GM10847 (cell line): ENCODE measurements at regions not wholly inside any gene's neighbourhood (a gene's known extent, or its start where the extent isn't known, plus 50 kb on each side); places are given as distances from the start of the nearest gene placed in this dataset.

ENCODE experiments used
- POLR2A ChIP-seq: IDR thresholded peaks from 2 replicates; pipeline ENCODE4 v1.6.1; 2011; ENCODE audit not compliant: insufficient read length; ENCODE audit errors: extremely low read depth

DNA sequence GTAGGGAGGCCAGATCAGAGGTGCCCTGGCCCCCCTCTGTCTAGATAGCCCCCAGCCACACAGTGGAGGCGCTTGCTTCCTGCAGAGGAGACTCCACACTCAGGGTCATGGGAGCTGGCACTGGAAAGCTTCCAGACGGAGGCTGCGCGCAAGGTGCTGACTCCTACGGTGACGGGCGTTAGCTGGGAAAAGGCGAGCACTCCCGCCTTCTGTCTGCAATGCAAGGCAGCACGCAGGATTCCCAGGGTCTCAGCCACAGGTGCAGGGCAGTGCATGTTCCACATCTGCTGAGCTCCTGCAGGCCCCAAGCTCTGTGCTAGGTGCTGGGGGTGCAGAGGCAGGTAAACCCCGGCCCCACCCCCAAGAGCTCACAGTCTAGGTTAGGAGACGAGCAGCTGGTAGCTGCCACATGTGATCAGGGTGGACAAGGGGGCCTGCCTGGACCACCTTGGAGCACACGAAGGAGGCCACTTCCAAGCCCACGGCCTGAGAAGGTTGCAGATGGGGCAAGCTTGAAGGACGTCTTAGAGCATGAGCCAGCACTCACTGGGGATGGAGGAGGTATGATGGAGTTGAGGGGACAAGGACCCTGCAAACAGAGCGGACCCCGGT, 310.9 kb upstream of the DIO3 start:
- TF ChIP-seq POLR2A: no peak

DNA sequence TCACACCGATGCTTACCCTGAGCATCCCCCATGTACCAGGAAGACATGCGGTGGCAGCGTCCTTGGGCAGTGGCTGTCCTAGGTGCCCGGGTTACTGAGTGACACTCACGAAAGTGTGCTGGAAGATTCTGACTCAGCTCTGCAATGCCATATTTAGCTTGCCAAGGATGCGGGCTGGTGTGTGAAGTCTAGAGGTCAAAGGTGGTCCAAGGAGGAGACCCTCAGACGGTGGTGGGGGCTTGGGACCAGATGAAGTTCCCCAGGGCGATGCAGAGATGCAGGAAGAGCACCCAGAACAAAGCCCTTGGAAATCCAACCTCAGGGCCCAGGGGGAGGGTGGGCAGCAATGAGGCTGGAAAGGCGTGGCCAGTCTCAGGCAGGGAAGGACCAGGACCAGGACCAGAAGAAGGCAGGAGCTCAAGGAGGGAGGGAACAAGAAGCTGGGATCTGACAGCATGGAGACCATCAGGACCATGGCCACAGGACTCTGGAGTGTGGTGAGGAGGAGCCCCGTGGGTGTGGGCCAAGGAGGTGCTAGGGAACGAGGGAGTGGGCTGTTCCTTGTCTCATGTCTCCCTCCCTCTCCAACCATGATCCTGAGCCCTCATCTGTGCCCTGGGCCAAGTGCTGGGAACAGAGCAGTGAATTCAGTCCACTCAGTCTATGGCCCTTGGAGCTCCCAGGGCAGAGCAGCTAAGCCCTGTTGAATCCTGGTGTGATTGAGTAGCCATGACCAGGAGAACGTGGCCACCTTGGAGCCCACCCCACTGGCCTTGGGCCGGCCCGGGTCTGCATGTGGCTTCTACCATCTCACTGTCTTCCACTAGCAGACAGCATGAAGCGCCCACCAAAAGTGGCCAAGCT, 310.1 kb upstream of the DIO3 start:
- no peak for TF ChIP-seq POLR2A

DNA sequence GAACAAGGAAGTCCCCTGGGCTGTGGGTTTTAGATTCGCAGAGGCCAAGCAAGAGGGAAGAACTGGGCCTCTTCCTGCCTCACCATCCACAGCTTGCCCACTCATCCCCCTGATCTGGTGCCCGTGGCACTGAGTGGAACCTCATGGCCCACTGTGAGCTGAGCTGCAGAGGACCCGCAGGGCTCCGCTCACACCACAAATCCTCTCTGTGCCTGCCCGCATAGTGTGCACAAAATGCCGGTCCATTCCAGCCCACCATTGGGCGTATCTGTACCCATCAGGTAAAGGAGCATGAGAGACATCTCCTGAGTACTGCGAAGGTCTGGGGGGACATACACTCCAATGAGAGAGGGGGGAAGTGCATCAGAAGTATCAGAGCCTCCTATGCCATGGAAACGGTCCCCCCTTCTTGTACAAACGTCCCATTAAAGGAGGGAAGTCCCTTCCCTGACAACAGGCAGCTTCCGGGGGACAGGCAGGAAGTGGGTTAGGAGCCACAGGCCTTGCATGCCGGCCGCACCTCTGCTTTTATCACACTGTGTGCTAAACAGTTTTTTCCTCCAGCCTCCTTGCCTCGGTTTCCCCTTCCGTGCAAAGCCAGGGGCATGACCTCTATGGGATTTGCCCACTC, 309.4 kb upstream of the DIO3 start:
- no peak for TF ChIP-seq POLR2A

DNA sequence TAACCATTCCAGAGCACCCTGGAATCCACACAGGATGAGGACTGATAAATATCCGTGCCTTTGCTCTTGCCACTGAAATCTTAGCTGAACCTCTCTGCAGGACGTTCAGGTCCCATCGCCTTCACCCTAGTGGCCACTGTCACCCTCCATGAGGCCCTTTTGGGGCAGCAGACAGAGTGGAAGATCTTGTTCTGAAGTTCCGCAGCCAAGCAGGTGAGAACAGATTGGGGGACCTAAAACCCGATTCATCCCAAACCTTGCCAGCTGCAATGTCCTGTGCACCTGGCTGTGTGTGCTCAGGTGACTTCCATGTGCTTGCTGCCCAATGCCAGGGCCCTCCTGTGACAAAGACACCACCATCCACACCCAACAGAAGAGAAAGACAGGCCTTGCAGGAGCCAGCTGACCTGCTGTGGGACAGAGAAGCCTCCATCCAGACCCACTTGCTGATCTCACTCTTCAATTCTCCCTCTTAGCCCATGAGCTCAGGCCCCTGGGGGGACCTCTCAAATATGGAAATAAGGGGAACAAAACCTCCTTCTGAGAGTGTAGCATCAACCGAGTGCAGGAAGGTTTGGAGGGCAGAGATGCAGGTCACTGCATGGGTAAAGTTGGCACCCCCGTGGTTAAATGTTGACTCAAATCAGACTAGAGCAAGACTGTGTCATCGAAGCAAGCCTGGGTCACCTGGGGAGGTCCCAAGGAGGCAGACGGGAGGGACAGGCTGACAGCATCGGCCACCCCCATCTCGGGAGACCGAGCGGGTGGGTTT, 308.7 kb upstream of the DIO3 start:
- no peak for TF ChIP-seq POLR2A

DNA sequence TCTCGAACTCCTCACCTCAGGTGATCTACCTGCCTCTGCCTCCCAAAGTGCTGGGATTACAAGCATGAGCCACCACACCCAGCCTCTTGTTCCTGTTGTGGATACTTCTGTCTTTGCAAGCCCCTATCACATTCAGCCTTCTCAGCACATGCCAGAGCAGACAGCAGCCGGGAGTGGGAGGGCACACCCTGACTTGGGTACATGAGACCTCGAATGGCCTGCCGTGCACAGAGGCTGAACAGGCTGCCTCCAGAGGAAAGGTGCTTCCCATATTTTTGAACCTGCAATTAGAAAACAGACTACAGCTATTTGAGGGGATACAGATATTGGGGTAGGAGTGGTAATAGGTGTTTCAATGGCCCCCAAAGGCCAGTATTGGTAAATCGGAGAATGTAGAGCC, 307.3 kb upstream of the DIO3 start:
- no peak for TF ChIP-seq POLR2A

DNA sequence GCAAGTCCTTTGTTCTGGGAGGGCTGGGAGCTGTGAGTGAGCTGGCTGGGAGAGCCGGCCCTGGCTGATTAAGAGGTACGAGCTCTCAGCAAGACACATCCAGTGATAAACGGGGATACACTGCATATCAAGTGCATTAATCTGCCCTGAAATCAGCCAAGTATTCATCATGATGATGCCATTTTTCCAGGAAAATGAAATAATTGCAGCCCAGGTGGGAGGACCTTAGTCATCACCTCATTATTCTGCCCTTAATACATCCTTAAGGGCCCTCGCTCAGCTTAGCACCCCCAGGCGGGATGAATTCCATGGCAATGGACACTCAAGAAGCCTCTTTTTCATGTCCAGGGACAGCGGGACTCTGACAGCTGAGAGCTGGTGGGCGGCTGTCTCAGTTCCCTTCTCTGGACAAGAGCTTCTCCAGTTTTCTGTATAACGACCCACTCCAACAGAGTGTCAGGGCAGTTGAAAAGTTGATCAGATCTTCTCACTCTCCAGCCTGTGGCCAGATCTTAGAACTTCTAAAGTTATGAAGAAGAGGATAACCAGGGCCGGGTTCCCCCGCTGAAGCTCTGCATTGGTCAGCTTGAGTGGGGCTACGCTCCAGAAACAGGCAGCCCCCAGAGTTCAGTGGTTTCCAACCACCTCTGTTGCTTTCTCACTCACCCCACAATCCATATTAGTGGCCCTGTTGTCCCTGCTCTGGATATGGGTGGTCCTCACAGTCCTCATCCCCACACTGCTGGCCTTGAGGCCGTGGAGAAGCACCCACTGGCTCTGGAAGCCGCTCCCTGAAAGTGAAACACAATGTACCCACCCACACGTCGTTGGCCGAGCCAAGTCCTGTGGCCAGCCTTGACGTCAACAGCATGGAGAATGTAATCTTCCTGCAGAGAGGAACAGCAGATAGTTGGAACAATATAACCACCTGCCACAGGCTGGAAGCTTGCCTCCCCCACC, 306.2 kb upstream of the DIO3 start:
- TF ChIP-seq POLR2A: no peak

DNA sequence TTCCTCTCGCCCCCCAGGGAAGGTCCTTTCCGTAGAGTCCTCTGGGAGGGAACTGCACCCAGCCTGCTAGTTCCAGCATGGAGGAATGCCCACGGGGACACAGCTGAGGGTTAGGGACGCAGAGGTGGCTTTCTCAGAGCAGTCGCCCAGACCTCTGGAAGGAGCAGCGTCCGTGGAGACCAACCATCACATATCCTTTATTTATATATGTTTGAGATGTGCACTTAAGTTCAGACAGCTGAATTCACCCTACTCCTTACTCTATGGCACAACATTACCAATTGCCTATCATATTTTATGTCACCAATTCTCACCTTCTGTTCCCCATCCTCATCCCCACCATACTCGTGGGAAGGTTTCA, 305.6 kb upstream of the DIO3 start:
- no peak for TF ChIP-seq POLR2A

DNA sequence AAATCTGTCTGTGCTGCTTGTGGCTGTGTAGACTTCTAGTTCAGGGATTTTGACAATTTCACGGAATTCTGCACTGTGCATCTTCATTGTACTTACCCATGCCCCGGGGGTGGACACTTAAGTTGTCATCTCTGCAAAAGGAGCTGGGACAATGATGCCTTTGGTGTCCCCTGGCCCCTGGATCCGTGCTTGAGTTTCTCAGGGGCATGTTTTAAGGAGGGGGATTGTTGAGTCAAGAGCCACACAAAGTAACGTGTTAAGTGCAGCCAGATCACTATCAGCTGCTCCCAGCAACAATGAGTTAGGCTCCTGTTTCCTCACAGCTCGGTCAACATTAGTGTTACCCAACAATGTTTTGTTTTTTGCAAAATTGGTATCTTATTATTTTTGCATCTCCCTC, 305.0 kb upstream of the DIO3 start:
- TF ChIP-seq POLR2A: no peak

DNA sequence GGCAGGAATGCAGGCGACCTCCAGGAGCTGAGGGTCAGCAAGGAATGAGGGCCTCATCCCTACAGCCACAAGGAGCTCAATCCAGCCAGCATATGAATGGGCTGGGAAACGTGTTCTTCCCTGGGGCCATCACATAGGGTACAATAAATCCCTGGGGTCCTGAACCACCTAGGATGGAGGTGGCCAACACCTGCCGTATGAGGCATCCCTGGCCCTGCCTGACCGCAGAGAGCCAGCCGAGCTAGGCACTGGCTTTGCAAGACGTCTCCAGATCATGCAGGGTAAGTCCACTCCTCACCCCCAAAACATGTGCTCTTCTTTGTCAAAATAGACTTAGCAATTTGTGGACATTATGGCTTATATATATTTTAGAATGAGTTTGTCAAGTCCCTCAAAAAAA, 303.7 kb upstream of the DIO3 start:
- no peak for TF ChIP-seq POLR2A

DNA sequence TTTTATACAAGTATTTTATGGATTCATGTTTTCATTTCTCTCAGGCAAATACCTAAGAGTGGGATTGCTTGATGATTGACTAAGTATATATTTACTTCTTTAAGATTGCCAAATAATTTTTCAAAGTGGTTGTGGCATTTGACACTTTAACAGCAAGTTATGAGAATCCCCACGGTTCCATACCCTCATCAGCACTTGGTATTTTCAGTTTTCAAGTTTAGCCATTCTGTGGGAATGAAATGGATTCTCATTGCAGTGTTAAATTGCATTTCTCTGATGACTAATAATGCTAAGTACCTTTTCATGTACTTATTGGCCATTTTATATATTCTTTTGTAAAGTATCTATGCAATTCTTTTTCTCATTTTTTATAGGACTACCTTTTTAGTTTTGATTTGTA, 301.5 kb upstream of the DIO3 start:
- TF ChIP-seq POLR2A: no peak

DNA sequence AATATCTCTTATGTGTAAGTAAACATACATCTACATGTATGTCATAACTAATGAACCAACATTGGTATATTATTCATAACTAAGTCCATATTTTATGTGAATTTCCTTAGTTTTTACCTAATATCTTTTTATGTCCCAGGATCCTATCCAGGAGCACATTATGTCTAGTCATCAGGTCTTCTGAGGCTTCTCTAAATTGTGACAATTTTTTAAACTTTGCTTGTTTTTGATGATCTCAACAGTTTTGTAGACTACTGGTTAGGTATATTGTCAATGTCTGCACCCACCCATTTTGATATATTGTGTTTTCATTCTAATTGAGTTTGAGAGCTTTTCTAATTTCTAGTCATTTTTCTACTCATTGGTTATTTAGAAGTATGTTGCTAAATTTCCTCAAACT, 288.2 kb upstream of the DIO3 start:
- no peak for TF ChIP-seq POLR2A

DNA sequence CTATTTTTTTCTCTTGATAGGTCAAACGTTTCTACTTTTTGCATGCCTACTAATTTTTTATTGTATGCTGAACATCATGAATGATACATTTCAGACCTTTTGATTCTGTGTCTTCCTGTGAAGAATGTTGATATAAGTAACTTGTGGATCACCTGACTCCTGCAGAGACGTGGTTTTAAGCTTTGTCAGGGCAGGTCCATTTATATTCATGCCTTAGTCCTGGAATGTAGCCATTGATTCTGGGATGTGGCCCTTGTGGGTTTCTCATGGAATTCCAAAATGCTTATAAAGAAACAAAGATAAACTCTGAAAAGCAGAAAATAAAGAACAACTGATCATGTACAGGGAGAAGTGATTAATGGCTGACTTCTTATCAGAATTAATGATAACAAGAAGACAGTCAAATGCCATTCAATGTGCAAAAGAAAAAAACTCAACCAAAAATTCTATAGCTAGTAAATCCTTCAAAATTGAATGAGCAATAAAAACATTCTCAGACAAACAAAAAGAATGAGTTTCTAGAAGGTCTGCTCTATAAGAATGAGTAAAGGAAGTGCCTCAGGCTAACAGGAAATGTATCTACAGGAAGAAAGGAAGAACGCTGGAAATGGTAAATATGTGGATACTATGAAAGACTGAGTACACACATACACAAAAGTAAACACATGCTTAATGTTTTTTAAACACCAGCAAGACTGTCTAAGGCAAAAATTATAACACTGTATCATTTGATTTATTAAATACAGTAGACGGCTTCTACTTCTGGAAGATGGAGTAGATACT, 284.8 kb upstream of the DIO3 start:
- no peak for TF ChIP-seq POLR2A

DNA sequence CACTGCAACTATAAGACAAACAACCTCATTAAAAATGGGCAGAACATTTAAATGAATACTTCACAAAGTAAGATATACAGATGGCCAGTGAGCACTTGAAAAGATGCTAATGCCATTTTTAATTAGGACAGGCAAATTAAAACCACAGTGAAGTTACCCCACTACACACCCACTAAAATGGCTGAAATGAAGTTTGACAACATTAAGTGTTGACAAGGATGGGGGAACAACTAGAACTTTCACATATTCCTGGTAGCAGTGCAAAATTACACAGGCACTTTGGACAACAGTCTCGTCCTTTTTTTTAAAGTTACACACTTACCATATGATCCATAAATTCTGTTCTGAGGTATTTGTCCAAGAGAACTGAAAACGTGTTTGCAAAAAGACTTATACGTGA, 278.9 kb upstream of the DIO3 start:
- no peak for TF ChIP-seq POLR2A

DNA sequence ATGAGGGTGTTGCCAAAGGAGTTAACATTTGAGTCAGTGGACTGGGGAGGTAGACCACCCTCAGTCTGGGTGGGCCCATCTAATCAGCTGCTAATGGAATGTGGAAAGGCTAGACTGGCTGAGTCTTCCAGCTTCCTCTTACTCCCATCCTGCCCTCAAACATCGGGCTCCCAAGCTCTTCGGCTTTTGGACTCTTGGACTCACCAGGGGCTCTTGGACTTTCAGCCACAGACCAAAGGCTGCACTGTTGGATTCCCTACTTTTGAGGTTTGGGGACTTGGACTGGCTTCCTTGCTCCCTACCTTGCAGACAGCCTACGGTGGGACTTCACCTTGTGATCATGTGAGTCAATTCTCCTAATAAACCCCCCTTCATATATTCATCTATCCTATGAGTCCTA, 276.6 kb upstream of the DIO3 start:
- no peak for TF ChIP-seq POLR2A
